ENCODE measurements at regions not wholly inside any gene's neighbourhood (a gene's known extent, or its start where the extent isn't known, plus 50 kb on each side); places are given as distances from the start of the nearest gene placed in this dataset.

DNA sequence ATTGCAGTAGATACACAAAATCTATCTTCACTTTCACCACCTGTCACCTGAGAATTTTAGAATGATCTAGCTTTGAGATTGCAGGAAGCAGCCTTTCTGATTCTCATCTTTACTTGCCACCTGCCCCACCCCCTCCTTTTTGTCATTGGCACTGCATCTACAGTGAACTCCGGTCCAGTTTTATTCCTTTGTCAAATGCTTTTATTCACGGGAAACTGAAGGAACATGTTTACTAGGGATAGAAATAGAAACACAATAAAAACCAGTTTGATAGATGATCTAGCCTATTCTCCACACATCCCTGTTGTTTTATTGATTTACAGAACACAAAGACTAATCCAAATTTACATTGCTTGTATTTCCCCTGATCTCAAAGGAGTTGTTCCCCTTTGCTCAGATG lies 471.7 kb upstream of the STXBP6 start:
- TF ChIP-seq, protein P1, sequence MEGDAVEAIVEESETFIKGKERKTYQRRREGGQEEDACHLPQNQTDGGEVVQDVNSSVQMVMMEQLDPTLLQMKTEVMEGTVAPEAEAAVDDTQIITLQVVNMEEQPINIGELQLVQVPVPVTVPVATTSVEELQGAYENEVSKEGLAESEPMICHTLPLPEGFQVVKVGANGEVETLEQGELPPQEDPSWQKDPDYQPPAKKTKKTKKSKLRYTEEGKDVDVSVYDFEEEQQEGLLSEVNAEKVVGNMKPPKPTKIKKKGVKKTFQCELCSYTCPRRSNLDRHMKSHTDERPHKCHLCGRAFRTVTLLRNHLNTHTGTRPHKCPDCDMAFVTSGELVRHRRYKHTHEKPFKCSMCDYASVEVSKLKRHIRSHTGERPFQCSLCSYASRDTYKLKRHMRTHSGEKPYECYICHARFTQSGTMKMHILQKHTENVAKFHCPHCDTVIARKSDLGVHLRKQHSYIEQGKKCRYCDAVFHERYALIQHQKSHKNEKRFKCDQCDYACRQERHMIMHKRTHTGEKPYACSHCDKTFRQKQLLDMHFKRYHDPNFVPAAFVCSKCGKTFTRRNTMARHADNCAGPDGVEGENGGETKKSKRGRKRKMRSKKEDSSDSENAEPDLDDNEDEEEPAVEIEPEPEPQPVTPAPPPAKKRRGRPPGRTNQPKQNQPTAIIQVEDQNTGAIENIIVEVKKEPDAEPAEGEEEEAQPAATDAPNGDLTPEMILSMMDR (IDR thresholded peaks at IDR 0.05), result no peak
- TF ChIP-seq POLR2A (IDR thresholded peaks at IDR 0.05), result no peak
- intact Hi-C loops (cut with DNase I; ENCODE audit: low total_unique reads), result no loop called here
- 62 to 72% methylated on average over 2 of the region's 2 CpGs for WGBS, 2 donors
- DNase-seq (ENCODE audit: low spot score in 2 of 2), result no peak
- no peak overlapping the region for H3K4me3 ChIP-seq (ENCODE audit: low read depth, poor library complexity, severe bottlenecking)

DNA sequence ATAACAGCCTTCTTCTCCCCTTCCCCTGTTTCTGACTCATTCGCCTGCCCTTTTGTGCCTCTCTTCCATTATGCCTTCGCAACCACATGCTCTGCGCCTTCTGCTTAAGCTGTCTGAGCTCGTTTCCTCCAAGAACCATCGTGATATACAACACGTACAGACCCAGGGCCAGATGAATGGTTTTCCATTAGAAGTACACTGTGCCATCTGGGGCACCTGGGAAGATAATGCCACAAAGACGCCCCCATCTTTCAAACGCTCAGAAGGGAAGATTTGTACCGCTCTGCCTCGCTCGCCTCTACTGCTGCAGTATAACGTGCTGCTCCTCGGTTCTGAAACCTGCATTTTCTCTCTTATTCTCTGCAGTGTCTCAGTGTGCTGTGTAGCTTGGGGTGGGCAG lies 470.9 kb upstream of the STXBP6 start:
- WGBS, 2 donors, result 91% methylated on average over 13 of the region's 13 CpGs

GRCh38 chr14:25518364-25518763 lies 468.4 kb upstream of the STXBP6 start:
- DNase-seq (ENCODE audit: low spot score in 2 of 2), result no peak
- intact Hi-C loops (cut with DNase I; ENCODE audit: low total_unique reads), result no loop called here
- no peak for TF ChIP-seq POLR2A (IDR thresholded peaks at IDR 0.05)
- TF ChIP-seq, protein P1 (IDR thresholded peaks at IDR 0.05), result no peak
- no peak overlapping the region for H3K4me3 ChIP-seq (ENCODE audit: low read depth, poor library complexity, severe bottlenecking)

More for the DNA sequence above, 470.9 kb upstream of the STXBP6 start:
- intact Hi-C loops (cut with DNase I; ENCODE audit: low total_unique reads), result no loop called here
- no peak overlapping the region for H3K4me3 ChIP-seq (ENCODE audit: low read depth, poor library complexity, severe bottlenecking)
- TF ChIP-seq, protein P1 (IDR thresholded peaks at IDR 0.05), result no peak
- TF ChIP-seq POLR2A (IDR thresholded peaks at IDR 0.05), result no peak
- DNase-seq (ENCODE audit: low spot score in 2 of 2), result no peak

- TF ChIP-seq, protein P1 (IDR thresholded peaks at IDR 0.05), result no peak
- TF ChIP-seq POLR2A (IDR thresholded peaks at IDR 0.05), result no peak
Measured at GRCh38 chr14:25516838-25517237, 466.9 kb upstream of the STXBP6 start.

DNA sequence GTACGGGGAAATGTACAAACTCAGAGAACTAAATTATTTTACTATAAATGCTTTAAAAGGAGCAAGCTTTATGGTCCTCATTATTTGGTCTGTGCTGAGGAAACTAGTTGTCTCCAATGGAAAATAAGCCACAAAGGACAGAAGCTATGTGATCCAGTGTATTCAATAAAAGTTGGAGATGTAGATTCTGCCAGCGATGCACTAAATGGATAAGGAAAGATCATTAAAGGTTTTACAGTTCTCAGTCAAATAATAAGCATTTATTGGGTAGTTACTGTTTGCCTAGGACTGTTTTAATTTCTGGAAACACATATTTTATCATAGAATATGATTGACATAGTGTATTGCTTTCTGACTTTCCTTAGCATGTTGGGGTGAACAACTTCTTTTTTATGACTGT lies 458.9 kb upstream of the STXBP6 start:
- WGBS, 2 donors, result 83 to 90% methylated on average over 2 of the region's 2 CpGs
- DNase-seq (ENCODE audit: low spot score in 2 of 2), result no peak
- TF ChIP-seq, protein P1 (IDR thresholded peaks at IDR 0.05), result no peak
- intact Hi-C loops (cut with DNase I; ENCODE audit: low total_unique reads), result no loop called here
- H3K4me3 ChIP-seq (ENCODE audit: low read depth, poor library complexity, severe bottlenecking), result no peak overlapping the region

More at GRCh38 chr14:25516838-25517237, 466.9 kb upstream of the STXBP6 start:
- DNase-seq (ENCODE audit: low spot score in 2 of 2), result no peak
- H3K4me3 ChIP-seq (ENCODE audit: low read depth, poor library complexity, severe bottlenecking), result no peak overlapping the region
- intact Hi-C loops (cut with DNase I; ENCODE audit: low total_unique reads), result no loop called here

GRCh38 chr14:25501749-25502148 lies 451.8 kb upstream of the STXBP6 start:
- TF ChIP-seq, protein P1 (IDR thresholded peaks at IDR 0.05), result no peak
- TF ChIP-seq POLR2A (IDR thresholded peaks at IDR 0.05), result no peak
- DNase-seq (ENCODE audit: low spot score in 2 of 2), result no peak
- H3K4me3 ChIP-seq (ENCODE audit: low read depth, poor library complexity, severe bottlenecking), result no peak overlapping the region
- intact Hi-C loops (cut with DNase I; ENCODE audit: low total_unique reads), result no loop called here
- 83 to 87% methylated on average over 6 of the region's 6 CpGs for WGBS, 2 donors

All from lower leg skin (tissue), 4 donors.